ENCODE measurements at regions not wholly inside any gene's neighbourhood (a gene's known extent, or its start where the extent isn't known, plus 50 kb on each side); places are given as distances from the start of the nearest gene placed in this dataset.

DNA sequence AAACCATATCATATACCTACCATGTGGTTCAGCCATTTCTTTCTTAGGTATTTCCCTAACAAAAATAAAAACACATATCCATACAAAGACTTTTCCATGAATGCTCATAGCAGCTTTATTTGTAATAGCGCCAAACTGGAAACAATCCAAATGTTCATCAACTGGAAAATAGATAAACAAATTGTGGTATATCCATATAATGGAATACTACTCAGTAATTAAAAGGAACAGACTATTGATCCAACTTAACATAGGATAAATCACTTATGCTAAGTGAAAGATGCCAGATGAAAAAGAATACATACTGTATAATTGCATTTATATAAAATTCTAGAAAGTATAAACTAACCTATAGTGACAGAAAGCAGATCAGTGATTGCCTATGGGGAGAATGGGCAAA lies 323.3 kb downstream of the BUD13 start:
- TF ChIP-seq, protein P1, sequence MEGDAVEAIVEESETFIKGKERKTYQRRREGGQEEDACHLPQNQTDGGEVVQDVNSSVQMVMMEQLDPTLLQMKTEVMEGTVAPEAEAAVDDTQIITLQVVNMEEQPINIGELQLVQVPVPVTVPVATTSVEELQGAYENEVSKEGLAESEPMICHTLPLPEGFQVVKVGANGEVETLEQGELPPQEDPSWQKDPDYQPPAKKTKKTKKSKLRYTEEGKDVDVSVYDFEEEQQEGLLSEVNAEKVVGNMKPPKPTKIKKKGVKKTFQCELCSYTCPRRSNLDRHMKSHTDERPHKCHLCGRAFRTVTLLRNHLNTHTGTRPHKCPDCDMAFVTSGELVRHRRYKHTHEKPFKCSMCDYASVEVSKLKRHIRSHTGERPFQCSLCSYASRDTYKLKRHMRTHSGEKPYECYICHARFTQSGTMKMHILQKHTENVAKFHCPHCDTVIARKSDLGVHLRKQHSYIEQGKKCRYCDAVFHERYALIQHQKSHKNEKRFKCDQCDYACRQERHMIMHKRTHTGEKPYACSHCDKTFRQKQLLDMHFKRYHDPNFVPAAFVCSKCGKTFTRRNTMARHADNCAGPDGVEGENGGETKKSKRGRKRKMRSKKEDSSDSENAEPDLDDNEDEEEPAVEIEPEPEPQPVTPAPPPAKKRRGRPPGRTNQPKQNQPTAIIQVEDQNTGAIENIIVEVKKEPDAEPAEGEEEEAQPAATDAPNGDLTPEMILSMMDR (IDR thresholded peaks at IDR 0.05; ENCODE audit: borderline replicate concordance, insufficient read depth, low read depth, low read length): no peak
- no peak overlapping the region for H3K4me3 ChIP-seq (ENCODE audit: low read depth, low read length)

DNA sequence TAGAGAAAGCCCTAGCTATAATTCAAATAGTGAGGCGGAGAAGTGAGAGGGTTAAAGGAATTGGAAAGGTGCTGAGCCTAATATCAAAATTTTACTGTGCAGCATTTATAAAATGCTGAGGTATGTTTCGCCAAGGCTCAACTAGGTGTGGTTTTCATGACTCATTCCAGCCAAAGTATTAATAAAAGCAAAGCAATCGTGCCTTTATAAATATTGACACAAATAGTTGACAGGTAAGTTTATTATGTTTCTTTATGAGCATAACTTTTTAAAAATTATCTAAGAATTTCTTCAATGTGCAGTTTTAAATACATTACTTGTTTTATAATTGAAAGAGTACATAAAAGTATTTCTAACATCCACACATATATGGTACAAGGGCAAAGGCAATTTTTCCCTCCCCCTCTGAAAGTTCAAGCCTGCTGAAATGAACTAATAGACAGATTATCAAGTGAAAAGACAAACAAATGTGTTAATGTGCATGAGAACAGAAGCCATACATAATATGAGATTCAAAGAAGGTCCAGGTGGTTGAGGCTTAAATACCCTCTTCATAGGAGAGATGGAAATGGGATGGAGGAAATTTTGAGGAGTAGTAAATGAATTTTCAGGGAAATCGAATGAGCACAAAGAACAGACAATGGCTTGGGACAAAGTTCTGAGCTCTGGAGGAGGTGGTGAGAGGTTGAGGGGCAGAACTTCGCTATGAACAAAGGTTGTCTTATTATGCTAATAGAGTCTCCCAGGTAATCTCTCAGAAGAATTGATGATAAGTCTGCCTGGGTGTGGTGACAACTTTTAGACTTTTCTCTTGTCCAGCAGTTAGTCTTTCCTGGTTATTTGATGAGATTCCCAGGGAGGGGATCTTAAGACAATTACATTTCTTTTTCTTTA lies 326.5 kb downstream of the BUD13 start:
- no peak overlapping the region for H3K4me3 ChIP-seq (ENCODE audit: low read depth, low read length)
- TF ChIP-seq, protein P1 (IDR thresholded peaks at IDR 0.05; ENCODE audit: borderline replicate concordance, insufficient read depth, low read depth, low read length): no peak

DNA sequence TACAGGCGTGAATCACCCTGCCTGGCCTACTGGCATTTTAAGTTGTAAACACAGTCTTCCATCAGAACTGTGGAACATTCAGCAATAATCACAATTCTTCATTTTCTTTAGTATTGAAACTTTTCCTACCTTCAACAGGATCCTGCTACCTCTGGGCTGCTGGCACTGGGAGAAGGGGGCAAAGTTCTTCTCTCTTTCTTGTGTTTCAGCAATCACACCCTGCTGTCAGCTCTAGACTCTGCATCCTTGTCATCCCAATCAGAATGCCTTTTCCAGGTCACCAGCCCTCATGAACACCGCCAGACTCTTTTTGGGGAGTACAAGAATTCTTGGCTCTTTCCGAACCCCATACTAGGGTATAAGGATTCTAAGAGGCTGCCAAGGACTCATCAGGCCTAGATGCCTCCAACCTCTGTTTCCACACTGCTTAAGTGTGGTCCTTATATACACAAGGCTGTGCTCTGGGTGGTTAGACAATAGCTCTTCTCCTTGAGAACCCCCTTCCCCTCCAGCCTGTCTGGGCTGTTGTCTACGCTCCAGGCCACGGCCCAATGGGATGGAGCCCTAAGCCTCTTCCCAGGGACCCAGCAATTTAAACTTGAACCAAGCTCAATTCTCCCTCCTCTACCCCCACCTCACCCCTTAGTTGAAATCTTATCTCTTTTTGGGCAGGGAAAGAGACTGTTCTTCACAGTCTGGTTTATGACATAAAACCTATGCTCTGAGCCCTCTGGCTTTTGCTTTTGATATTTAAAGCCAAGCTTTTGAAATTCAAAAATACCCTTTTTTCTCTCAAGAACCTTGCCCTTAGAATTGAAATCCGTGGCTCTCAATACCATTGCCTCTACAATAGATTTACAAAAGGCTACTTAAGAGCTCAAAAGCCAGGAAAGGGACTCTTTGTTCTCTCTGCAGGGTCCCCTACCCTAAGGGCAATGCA lies 327.4 kb downstream of the BUD13 start:
- TF ChIP-seq, protein P1 (IDR thresholded peaks at IDR 0.05; ENCODE audit: borderline replicate concordance, insufficient read depth, low read depth, low read length): no peak
- no peak overlapping the region for H3K4me3 ChIP-seq (ENCODE audit: low read depth, low read length)

DNA sequence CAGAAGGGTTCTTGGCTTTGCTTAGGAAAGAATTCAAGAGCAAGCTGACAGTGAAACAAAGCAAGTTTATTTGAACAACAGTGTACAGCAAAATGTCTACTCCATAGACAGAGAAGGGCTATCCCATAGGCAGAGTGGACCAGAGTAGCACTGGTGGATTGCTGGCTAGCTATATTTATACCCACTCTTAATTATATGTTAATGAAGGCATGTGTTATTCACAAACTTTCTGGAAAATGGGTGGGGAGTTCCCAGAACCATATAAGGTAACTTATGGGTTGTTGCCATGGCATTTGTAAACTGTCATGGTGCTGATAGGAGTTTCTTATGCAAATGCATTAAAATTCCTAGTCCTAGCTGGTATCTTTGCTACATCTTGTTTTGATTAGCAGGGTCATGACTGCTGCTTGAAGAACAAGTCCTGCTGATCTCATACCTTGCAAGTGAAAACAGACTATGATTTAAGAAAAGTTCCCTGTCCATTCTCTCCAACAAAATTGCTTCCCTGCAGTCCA lies 330.5 kb downstream of the BUD13 start:
- TF ChIP-seq, protein P1 (IDR thresholded peaks at IDR 0.05; ENCODE audit: borderline replicate concordance, insufficient read depth, low read depth, low read length): no peak
- no peak overlapping the region for H3K4me3 ChIP-seq (ENCODE audit: low read depth, low read length)

DNA sequence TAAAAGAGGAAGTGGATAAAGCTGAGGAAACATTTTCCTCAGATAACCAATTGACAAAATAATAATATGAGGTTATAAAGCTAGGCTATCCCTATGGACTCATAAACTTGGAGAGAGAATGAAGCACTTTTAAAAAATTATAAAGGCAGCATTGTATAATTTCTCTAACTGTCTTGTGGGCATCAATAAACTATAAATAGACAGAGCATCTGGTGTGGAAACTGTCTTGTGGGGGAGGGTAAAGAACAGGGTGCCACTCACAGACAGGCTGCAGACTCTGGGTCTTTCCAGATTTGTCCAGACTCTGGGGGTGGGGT lies 333.5 kb downstream of the BUD13 start:
- TF ChIP-seq, protein P1 (IDR thresholded peaks at IDR 0.05; ENCODE audit: borderline replicate concordance, insufficient read depth, low read depth, low read length): no peak
- H3K4me3 ChIP-seq (ENCODE audit: low read depth, low read length): no peak overlapping the region

DNA sequence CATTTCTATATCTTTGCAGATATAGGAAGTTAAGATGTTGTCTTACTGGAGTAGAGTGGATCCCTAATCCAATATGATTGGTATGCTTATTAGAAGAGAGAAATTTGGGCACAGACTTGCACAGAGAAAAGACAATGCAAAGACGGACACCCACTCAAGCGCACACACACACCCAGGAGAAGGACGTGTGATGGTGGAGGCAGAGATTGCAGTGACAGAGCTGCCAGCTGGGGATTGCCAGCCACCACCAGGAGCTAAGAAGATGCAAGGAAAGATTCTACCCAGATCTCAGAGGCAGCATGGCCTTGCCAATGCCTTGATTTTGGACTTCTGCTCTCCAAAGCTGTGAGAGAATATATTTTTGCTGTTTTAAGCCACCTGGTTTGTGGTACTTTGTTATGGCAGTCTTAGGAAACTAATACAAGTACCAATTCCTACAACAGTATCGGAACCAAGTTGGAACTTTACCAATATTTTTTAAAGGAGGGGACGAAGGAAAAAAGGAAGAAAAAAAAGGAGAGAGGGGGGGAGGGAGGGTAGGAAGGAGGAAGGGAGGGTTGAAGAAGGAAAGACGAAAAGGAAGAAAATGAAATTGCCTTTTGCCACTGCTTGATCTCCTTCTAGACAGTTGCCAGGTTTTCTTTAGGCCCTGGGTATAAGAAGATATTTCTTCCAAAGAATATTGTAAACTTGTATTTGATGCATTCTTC lies 334.0 kb downstream of the BUD13 start:
- no peak overlapping the region for H3K4me3 ChIP-seq (ENCODE audit: low read depth, low read length)
- TF ChIP-seq, protein P1 (IDR thresholded peaks at IDR 0.05; ENCODE audit: borderline replicate concordance, insufficient read depth, low read depth, low read length): no peak

Data from GM12875 (cell line).